NCI-H1930 (cell line): ENCODE measurements at regions not wholly inside any gene's neighbourhood (a gene's known extent, or its start where the extent isn't known, plus 50 kb on each side); places are given as distances from the start of the nearest gene placed in this dataset.
"Not testable (repeated sequence)": the region's sequence is repeated elsewhere in the genome, so short reads cannot be mapped to it uniquely, and the experiment has no call there.

Source experiments
- DNase-seq, 2 experiments: peaks; one replicate each; lab custom pipeline; 2025; lab: John Stamatoyannopoulos, UW

DNA sequence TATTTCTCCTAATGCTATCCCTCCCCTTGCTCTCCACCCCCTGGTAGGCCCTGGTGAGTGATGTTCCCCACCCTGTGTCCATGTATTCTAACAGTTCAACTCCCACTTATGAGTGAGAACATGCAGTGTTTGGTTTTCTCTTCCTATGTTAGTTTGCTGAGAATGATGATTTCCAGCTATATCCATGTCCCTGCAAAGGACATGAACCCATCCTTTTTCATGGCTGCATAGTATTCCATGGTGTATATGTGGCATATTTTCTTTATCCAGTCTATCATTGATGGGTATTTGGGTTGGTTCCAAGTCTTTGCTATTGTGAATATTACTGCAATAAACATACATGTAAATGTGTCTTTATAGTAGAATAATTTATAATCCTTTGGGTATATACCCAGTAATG lies 540.3 kb downstream of the TMTC2 start:
- not testable (repeated sequence) for DNase-seq

DNA sequence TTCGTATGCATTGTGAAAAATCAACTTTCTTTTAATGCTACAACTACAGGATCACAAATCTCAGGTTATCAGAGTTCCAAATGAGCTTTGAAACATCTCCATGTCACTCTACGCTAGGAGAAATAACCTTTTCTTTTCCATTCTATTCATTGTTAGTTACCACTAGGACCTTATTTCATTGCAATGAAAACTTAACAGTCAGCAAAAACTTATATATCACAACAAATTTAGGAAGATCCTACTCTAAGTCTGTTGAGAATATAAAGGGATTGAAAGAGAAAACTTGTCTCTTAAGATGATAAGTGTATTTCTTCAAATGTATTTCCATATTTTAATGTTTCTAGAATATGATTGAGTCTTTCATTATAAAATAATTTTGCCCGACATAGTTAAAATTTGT lies 539.1 kb downstream of the TMTC2 start:
- no peak for DNase-seq

DNA sequence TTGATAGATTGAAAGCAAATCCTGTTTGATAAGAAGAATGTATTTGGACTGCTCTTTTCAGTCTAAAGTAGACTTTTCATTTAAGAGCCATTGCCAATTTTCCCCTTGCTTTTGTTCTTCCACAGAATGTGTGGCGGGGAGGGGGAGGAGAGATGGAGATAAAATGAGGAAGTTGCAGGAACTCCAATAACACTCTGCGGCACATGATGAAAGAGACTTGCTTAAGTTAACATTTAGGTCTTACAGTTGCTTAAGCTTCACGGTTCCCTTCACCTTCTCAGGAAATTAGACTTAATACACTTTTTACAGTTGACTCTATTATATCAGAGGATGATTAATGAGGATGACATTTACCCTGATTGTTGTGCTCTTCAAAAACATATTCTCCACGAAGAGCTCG lies 537.3 kb downstream of the TMTC2 start:
- DNase-seq = no peak

DNA sequence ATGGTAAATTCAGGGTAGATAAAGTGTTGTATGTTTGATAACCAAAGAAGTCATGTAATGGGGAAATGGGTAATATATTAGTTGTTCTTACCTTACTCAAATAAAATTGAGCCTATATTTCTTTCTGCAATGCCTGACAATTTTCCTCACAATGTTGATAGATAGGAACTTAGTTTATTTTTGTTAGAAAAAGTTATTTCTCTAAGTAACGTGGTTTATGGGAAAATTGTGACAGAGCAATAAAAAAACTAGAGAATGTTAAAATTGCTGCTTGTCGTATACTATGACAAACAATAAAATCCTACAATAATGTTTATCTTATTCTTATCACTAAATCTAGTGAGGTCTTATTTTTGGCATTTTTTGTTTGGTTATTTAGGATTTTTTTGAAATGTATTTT lies 534.1 kb downstream of the TMTC2 start:
- no peak for DNase-seq

DNA sequence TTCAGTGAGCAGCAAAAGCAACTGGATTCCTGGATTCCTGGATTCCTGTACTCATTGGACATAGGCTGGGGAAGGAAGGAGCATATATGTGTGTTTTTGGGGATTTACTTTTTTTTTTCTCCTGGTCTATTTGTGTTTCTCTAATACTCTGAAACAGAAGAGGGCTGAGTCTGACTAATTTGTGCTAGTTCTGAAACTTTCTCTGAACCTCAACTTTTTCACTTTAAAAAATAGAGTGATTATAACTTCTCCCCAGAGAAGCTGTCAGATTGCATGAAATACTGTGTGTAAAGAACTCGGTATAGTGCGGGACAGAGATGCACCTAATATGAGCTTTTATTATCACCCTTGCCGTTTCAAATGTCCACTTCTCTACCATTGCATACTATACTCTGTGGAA lies 529.5 kb downstream of the TMTC2 start:
- no peak for DNase-seq

DNA sequence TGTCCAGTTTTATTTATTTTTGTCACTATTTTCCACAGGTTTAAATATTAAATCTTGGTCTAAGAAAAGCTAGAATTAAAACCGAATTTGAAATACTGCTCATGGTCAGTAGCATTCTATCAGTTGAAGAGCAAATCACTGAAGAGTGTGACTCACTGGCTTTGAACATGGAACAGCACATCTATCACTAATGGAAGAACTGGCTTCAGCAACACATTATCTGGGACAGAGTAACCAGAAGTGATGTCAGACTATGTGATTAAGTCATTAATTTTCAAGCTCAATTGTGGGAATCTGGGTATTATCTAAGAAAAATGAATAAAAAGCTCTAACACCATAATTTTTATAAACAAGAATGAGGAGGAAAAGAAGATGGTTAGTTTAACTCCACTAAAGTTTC lies 527.5 kb downstream of the TMTC2 start:
- no peak for DNase-seq

DNA sequence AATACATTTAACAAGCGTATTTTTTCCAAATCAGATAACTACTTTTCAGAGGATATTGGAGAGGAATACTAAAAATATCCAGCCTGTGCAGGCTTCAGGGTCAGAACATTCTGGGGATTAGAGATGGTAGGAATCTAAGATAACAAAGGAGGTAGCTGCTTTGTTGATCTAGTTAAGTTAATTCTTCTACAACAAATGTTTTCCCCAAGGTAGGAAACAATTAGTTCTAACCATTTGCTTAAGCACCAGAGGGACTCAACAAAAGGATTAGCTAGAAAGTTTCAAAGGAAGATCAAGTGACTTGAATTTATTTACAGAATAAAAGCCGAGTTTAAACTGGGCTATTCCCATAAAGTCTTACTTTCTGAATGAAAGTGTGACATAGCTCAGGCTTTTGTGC lies 524.2 kb downstream of the TMTC2 start:
- no peak for DNase-seq

DNA sequence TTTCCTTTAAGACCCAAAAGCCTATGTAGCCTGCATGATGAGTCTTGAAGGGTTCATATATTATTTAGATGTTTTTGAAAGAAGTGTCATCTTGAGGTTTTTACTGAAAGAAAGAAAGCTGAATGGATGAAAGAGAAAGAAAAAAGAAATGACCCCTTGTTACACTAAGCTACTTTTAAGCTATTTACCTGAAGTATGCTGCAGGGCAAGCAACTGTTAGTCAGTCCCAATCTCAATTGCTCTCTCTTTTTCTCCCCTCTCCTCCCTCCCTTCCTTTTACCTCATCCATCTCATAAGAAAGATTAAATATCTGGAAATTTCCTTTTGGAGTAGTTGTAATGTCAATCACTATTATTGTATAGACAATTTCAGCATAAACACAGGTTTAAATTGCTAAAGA lies 512.4 kb downstream of the TMTC2 start:
- no peak for DNase-seq

DNA sequence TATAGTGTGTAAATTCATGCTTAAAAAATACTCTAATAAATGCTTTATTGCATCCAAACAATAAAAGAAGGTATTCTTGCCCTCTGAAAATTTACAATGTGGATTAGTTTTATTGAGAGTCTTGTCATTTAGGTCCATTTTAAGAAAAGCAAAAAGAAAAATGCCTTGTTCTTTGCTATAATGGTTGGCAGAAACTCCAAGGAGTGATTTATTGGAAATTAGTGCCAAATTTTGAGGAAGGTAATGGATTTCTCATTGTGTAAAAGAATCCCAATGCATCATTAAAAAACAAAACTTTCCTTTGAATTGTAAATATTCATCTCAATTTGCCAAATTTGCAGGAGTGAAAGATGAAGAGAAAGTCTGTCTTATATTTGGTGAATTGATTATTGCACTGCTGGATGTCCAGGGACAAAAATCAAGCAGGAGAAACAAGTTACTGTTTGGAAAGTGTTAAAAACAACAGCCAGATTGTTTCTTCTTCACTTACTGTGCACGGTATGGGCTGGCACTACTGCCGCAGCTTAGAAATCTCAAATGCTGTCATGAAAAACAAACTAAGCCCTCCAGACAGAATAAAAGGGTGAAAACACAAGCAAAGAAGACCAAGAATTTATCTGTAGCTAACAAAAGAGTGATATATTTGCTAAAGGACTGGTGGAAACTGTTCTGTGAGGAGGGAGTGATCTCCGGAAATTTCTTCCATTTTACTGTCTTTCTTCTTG lies 511.7 kb downstream of the TMTC2 start:
- no peak for DNase-seq

DNA sequence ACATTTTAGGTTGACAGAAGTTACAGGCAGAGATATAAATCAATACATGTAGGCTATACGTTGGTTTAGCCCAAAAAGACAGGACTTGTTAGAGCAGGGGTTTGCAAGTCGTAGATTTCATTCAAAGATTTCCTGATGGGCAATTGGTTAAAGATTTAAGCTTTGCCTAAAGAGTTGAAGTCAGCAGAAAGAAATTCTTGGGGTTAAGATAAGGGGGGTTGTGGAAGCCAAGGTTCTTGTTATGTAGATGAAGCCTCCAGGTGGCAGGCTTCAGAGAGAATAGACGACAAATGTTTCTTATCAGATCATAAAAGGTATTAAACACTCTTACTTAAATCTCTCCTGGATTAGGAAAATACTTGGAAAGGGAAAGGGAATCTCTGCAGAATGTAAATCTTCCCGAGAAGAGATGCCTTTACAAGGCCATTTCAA lies 510.8 kb downstream of the TMTC2 start:
- no peak for DNase-seq

DNA sequence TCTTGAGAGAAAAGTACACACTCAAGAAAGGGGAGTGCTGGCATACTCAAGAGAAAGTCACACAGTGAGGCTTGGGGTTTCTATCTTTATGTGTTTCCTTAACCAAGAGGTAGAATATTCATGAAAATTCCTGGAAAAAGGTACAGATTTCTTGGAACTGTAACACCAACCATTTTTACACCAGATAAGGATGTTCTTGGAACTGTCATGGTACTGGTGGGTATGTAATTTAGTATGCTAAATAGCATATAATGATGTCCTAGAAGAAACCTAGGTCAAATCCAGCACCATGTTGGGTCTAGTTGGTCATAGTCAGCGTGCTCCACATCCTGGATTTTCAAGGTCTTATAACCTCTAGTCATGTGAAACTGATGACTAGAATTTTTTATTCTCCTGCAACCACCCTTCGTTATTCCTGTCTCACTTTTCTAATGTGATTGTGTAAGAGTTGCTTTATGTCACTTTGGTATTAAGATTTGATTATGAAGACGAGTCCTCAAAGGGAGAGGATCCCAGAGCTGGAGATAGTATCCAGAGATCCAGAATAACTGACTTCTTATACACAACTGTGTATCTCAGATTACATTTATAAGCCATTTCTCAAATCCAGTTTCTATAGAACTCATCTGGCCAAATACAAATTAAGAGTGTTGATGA lies 510.1 kb downstream of the TMTC2 start:
- DNase-seq = no peak

DNA sequence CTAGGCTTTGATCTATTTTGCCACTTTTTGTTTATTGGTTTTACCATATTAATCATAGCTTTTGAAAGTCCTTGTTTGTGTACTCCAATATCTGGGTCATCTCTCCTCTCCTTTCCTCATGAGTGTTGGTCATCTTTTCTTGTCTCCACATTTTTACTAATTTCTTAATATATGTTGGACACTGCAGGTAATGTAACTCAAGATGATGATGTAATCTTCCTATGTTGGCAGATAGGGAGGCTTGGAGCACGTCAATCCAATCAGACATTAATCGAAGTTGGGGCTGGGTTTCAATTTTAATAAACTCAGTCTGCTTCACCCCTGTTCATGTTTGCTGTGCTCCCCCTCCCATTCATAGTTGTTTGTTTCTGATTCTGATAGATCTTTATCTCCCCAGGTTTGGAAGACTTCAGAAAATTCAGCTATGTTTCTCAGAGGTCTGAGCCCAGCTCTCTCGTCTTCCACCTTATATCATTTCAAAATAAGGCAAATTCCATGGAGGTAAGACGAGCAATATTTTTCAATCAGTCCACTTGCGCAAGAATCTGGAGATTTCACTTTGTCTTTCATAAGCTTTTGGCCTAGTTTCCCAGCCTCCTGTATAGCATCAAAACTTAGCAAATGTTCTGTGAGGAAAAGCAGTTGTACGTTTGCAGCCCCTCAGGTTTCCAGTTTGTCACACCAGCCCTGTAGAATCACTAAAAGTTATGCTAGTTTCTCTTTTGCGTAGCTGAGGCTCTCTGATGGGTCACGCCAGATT lies 504.1 kb downstream of the TMTC2 start:
- DNase-seq = no peak

DNA sequence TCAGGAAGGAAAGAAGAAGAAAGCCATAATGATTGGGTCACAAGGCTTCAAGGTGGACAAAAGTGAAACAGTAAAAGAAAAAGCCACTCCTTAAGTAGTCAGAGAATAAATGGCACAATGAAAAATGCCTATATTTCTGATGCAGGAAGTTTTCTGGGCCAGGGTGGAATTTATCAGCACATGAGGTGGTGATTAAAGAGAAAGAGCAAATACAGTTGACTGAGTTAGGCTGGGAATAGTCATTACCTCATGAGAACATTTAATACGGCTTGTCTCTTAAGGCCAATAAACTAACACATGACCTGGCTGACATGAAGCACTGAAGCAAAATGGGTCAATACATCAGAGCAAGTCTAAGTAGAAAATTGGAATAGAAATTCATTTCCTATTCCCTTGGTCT lies 499.7 kb downstream of the TMTC2 start:
- DNase-seq = no peak

DNA sequence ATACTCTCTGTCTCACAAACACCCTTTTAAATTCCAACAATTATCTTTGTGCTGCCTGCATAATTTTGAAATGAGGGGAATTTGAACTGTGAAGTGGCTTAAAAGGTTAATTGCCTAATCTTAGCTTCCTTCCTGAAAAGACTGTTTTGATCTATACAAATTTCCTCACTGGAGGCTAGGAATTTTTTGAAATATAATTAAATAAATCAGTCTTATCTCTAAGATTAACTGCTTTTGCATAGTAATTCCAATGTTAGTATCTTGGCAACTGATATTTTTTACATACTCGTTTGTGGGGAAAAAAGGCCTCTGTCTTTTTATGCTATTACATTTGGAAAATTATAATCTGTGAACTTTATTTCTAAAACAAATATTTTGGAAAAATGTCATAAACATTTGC lies 498.5 kb downstream of the TMTC2 start:
- DNase-seq = no peak
